ENCODE measurements at regions not wholly inside any gene's neighbourhood (a gene's known extent, or its start where the extent isn't known, plus 50 kb on each side); places are given as distances from the start of the nearest gene placed in this dataset.

DNA sequence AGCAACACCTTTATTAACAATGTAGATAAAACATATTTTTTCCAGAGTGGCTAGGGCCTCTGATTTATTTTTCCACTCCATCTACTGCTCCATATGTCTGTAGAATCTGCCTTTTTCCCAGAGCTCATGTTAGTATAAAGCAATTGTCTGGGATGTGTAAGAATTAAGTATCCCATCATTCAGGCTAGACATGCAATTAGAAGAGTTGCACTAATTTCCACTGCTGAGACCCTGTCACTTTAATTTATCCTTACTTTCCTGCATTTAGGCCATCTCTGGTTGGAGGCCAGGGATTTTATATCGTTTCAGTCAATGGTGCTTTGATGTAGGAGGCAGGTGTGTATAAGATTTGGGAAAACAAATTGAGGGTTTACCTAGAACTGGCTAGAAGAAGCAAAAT is 286.1 kb upstream of the POU3F2 start:
- H3K4me3 Mint-ChIP-seq, result no peak overlapping the region
- no peaks in the 10 kb centered on the region for H3K9me3 Mint-ChIP-seq
- Histone ChIP-seq H3K9ac (ENCODE audit: extremely low read depth, low read length, poor library complexity, severe bottlenecking) (no peak overlapping the region), H3K27me3 (ENCODE audit: control insufficient read depth, insufficient read depth, low read length, poor library complexity, severe bottlenecking) (no peaks in the 10 kb centered on the region), H3K36me3 (ENCODE audit: control insufficient read depth, insufficient read depth, low read length) (no peaks in the 10 kb centered on the region), H3K4me1 (ENCODE audit: control insufficient read depth, insufficient read depth, low read length) (no peaks in the 10 kb centered on the region), H3K9me3 (ENCODE audit: control insufficient read depth, low read length) (no peaks in the 10 kb centered on the region), H3K4me3 (ENCODE audit: low read length) (no peak overlapping the region), H3K27ac (ENCODE audit: low read depth, low read length) (peak overlapping the region; percentile 78)
- no peaks in the 10 kb centered on the region for H3K27me3 Mint-ChIP-seq (ENCODE audit: insufficient read depth)
- no peak for DNase-seq
- WGBS, 2 experiments (ENCODE audit: insufficient coverage in 1 of 2, insufficient read length in 1 of 2), result 76% methylated on average over 1 of the region's 1 CpG; no CpG with 5 or more reads in 1 of the 2 experiments
- TF ChIP-seq, protein P1, sequence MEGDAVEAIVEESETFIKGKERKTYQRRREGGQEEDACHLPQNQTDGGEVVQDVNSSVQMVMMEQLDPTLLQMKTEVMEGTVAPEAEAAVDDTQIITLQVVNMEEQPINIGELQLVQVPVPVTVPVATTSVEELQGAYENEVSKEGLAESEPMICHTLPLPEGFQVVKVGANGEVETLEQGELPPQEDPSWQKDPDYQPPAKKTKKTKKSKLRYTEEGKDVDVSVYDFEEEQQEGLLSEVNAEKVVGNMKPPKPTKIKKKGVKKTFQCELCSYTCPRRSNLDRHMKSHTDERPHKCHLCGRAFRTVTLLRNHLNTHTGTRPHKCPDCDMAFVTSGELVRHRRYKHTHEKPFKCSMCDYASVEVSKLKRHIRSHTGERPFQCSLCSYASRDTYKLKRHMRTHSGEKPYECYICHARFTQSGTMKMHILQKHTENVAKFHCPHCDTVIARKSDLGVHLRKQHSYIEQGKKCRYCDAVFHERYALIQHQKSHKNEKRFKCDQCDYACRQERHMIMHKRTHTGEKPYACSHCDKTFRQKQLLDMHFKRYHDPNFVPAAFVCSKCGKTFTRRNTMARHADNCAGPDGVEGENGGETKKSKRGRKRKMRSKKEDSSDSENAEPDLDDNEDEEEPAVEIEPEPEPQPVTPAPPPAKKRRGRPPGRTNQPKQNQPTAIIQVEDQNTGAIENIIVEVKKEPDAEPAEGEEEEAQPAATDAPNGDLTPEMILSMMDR (conservative IDR thresholded peaks at IDR 0.05), result no peak
- no peak overlapping the region for H3K27ac Mint-ChIP-seq
- no peaks in the 10 kb centered on the region for H3K36me3 Mint-ChIP-seq (ENCODE audit: low read depth)
- peaks cover 15% of the 10 kb centered on the region for H3K4me1 Mint-ChIP-seq

DNA sequence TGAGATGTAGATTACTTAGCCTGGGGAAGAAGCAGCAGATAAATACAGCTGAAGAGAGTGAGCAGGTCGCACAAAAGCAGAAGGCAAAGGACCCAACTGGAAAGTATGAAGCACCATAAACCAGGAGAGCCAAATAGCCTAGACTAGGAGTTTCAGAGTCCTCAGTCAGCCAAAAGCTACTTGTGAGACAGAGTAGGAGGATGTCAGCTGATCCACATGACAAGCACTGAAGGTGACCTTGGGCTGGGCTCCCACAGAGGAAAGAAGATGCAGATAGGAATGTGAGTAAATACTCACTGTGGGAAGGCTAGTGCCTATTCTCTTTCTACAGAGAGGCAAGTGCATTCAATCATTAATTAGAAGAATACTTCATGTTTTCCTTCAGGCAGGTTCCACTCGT is 274.0 kb upstream of the POU3F2 start:
- Mint-ChIP-seq H3K9me3 (no peaks in the 10 kb centered on the region), H3K4me1 (peaks cover 25% of the 10 kb centered on the region), H3K36me3 (ENCODE audit: low read depth) (no peaks in the 10 kb centered on the region), H3K27ac (no peak overlapping the region), H3K27me3 (ENCODE audit: insufficient read depth) (no peaks in the 10 kb centered on the region), H3K4me3 (no peak overlapping the region)
- Histone ChIP-seq H3K9me3 (ENCODE audit: control insufficient read depth, low read length) (no peaks in the 10 kb centered on the region), H3K4me3 (ENCODE audit: low read length) (no peak overlapping the region), H3K4me1 (ENCODE audit: control insufficient read depth, insufficient read depth, low read length) (peaks cover 13% of the 10 kb centered on the region), H3K36me3 (ENCODE audit: control insufficient read depth, insufficient read depth, low read length) (no peaks in the 10 kb centered on the region), H3K27ac (ENCODE audit: low read depth, low read length) (no peak overlapping the region), H3K9ac (ENCODE audit: extremely low read depth, low read length, poor library complexity, severe bottlenecking) (no peak overlapping the region), H3K27me3 (ENCODE audit: control insufficient read depth, insufficient read depth, low read length, poor library complexity, severe bottlenecking) (no peaks in the 10 kb centered on the region)
- TF ChIP-seq, protein P1 (conservative IDR thresholded peaks at IDR 0.05), result no peak
- WGBS, 2 experiments (ENCODE audit: insufficient coverage in 1 of 2, insufficient read length in 1 of 2), result 92 to 93% methylated on average over 2 of the region's 2 CpGs
- peak; percentile 58 for DNase-seq

DNA sequence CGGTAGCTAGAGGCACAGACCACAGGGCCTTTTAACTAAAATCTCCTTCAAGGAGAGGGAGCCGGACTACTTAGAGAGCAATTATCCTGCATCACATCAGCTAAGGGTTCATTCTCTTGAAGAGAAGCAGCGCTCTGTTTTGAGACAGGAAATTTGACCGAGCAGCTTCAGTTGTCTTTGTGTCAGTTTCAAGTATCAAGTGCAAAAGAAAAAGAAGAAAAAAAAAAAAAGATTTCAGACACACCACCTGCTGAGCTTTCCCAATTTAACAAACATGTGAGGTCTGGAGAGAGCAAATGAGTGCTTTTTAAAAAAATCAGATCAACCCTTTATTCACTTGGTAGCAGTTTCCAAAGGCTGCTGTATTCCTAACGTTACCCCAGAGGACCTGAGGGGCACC is 273.5 kb upstream of the POU3F2 start:
- WGBS, 2 experiments (ENCODE audit: insufficient coverage in 1 of 2, insufficient read length in 1 of 2), result 93 to 100% methylated on average over 1 to 5 of the region's 5 CpGs
- peaks cover 25% of the 10 kb centered on the region for H3K4me1 Mint-ChIP-seq

More for the DNA sequence above, 273.5 kb upstream of the POU3F2 start:
- Histone ChIP-seq H3K4me3 (ENCODE audit: low read length) (no peak overlapping the region), H3K9ac (ENCODE audit: extremely low read depth, low read length, poor library complexity, severe bottlenecking) (no peak overlapping the region), H3K27me3 (ENCODE audit: control insufficient read depth, insufficient read depth, low read length, poor library complexity, severe bottlenecking) (no peaks in the 10 kb centered on the region), H3K36me3 (ENCODE audit: control insufficient read depth, insufficient read depth, low read length) (no peaks in the 10 kb centered on the region), H3K4me1 (ENCODE audit: control insufficient read depth, insufficient read depth, low read length) (peaks cover 13% of the 10 kb centered on the region), H3K27ac (ENCODE audit: low read depth, low read length) (no peak overlapping the region), H3K9me3 (ENCODE audit: control insufficient read depth, low read length) (no peaks in the 10 kb centered on the region)
- no peak for DNase-seq
- Mint-ChIP-seq H3K27me3 (ENCODE audit: insufficient read depth) (no peaks in the 10 kb centered on the region), H3K4me3 (no peak overlapping the region), H3K36me3 (ENCODE audit: low read depth) (no peaks in the 10 kb centered on the region), H3K27ac (peak overlapping the region; percentile 40), H3K9me3 (no peaks in the 10 kb centered on the region)
- TF ChIP-seq, protein P1 (conservative IDR thresholded peaks at IDR 0.05), result no peak
